Stimulated activated CD4-positive, alpha-beta T cell treated with anti-CD3 and anti-CD28 coated beads, TNF-alpha, amount 100 ng/mL, for 1 hour (primary cell): ENCODE measurements at regions not wholly inside any gene's neighbourhood (a gene's known extent, or its start where the extent isn't known, plus 50 kb on each side); places are given as distances from the start of the nearest gene placed in this dataset.

ENCODE experiments used
- DNase-seq, 3 donors: peaks; one replicate each; pipeline ENCODE4 v3.0.0-alpha.2; 2020; ENCODE audit warnings: low read depth in 3 of 3, low spot score in 1 of 3

DNA sequence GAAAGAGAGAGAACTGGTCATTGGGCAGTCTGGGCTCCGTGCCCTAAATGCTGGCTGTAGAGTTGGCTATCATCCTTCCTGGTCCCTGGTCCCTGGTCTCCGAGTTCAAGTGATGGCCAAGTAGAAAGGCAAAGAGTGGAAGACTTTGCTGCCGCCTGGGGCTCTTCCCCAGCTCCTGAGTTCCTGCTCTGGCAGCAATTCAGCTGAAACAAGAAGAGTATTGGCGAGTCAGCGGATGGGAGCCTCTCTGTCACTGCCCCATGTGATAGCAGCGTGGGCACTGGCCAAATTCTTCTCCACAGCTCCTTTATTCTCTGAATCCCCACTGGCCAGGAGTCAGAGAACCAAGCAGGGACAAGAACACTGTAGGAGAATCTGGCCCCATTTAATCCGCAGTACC is 351.0 kb upstream of the POU3F3 start:
- DNase-seq, result no peak

DNA sequence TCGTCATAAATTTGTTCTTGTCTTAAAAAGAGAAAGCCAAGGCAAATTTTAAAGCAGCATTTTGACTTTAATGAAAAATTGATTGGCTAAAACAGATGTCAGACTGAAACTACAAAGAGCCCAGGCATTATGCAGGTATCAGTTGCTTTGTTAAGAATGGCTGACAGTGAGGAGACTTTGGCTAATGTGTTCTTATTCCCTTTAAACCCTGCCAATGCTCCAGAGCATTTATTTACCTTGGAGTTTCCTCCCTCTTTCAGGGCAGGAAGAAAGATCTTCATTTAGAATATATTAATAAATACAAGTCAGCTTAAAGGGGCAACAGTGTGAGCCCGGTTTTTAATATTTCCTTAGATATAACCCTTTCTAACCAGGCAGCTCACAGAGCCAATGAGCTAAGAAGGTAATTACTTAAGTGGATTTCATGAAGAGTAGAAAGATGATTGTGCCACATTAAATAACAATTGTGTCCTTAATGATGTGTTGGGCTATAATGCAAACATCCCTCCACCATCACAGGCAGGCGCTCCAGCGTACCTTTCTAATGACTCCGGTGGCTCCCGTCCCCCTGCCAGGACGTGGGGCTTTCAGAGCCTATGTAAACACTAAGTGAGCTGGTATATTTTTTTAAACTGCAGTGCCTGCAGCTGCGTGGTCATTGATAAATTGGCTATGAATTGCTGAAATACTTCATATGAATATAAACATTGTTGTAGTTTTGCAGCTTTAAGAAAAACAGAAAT is 349.4 kb upstream of the POU3F3 start:
- no peak for DNase-seq

- DNase-seq, result no peak
Measured at GRCh38 chr2:104518256-104518655, 335.7 kb upstream of the POU3F3 start.

GRCh38 chr2:104521247-104521646 is 332.7 kb upstream of the POU3F3 start:
- no peak for DNase-seq

DNA sequence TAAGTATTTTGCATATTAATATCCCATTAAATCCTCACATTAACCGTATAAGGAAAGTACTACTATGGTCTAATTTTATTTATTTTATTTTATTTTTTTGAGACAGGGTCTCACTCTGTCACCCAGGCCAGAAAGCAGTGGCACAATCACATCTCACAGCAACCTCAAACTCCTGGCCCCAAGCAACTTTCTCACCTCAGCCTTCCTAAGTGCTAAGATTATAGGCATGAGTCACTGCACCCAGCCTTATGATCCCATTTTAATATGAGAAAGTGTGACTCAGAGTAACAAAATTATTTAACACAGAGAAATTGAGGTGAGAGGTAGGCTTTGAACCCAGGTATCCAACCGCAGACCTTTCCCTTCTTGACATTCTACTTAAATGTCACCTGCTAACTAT is 330.0 kb upstream of the POU3F3 start:
- DNase-seq, result no peak

DNA sequence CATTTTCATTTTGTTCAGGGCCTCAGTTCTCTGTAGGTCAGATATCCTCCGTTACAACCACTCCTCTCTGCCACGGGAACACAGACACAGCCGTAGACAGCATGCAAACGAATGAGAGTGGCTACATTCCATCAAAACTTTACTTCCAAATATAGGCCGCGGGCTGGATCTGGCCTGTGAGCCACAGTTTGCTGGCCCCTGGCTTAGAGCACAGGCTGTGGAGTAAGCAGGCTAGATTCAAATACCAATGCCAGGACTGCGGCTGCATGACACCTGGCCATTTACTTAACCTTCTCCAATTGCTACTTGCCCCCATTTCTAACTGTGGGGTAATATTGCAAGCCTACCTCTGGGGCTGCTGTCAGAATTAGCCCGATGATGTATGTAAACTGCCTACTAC is 325.8 kb upstream of the POU3F3 start:
- DNase-seq, result no peak

DNA sequence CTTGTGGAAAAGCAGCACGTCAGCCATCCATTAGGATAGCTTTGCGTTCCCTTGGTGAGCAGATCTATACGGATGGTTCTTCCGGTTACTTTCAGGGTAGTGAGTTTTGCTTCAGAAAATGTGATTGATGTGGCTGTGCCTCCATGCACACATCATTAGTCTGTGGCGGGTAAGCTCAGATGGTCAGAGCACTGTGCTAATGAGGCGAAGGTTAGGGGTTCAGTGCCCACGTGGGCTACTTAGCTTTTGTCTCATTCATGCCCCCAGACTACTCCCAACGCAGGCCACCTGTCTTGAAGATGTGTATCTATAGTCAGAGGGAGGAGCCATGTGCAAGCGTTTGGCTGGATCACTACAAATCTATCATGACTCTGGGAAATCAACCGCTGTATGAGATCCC is 322.8 kb upstream of the POU3F3 start:
- DNase-seq, result no peak

- DNase-seq, result no peak
Measured at GRCh38 chr2:104537116-104537515, 316.8 kb upstream of the POU3F3 start.

GRCh38 chr2:104538077-104538476 is 315.8 kb upstream of the POU3F3 start:
- no peak for DNase-seq

DNA sequence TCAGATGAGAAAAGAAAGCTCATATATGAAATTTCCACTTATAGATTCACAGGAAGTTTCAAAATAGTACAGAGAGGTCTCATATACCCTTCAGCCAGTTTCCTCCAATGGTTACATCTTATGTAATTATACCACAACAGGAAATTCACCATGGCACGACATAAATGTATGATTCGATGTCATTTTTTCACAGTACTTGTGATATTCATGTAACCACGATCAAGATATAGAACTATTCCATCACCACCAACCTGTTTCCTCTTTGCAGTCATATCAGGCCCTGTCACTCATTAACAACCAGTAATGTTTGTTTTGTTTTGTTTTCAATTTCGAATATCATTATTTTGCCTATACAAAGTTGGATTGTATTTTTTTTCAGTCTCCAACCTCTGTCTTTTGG is 314.3 kb upstream of the POU3F3 start:
- no peak for DNase-seq

GRCh38 chr2:104545055-104545454 is 308.9 kb upstream of the POU3F3 start:
- DNase-seq, result no peak

GRCh38 chr2:104546537-104546936 is 307.4 kb upstream of the POU3F3 start:
- no peak for DNase-seq

GRCh38 chr2:104547221-104547620 is 306.7 kb upstream of the POU3F3 start:
- DNase-seq, result no peak

GRCh38 chr2:104561251-104561650 is 292.7 kb upstream of the POU3F3 start:
- no peak for DNase-seq

DNA sequence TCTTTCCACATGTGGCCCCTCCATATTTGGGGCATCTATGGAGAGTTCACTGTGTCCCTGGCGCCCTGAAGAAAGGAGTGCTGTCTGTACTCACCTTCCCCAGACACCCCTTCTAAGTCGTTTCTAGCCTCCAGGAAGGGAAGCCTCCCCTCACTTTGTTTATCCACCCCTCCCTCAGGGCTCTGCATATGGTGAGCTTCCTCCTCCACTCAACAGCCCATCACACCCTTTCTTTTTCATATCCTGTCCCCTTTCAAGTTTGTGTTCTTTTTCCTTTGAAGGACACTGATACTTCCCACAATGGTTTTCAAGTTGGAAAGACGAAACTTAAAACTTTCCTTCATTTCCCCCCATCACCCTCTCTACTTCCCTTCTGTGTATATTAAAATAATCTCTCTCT is 291.4 kb upstream of the POU3F3 start:
- DNase-seq, result no peak

DNA sequence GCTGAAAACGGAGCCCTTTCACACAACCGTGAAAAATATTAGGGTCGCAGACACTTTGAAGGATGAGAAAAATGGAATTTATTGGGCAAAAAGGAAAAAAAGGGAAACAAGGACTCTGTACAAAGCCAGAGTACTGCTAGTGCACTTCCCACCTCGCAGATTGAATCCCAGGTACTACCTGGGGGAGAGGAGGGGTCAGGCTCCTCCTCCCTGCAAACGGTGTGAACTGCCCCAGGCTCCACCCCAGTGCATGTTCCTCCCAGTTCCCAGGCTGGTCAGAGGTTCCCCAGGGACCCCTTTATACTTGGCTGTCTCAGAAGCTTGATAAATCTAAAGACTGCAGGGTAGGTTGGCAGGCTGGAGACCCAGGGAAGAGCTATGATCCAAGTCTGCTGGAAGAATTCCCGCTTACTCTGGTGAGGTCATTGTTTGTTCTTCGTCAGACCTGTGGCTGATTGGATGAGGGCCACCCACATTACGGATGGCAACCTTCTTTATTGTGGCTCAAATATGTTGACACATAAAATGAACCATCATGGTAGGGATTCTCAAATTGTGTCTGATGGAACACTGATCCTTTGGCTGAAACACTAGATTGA is 290.4 kb upstream of the POU3F3 start:
- no peak for DNase-seq

GRCh38 chr2:104568247-104568646 is 285.7 kb upstream of the POU3F3 start:
- DNase-seq, result no peak

- DNase-seq, result no peak
Measured at GRCh38 chr2:104570259-104570658, 283.7 kb upstream of the POU3F3 start.

DNA sequence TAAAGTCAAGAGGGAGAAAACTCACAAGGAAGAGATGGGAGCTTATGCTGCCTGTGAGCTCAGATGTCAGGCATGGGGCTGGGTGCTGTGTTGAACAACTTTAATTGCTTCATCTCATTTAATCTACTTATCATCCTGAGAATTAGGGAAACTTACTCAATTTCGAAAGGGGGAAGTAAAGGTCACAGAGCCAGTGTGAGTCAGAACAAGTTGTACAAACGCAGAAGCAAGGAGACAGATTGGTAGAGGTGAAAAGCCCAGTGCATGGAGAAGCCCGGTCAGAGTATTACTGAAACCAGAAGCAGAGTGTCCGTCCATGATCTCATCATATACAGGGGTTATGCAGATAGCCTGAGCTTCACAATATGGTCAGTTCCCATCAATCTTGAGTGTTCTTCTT is 281.1 kb upstream of the POU3F3 start:
- DNase-seq, result no peak

- DNase-seq, result no peak
Measured at GRCh38 chr2:104574367-104574766, 279.5 kb upstream of the POU3F3 start.

DNA sequence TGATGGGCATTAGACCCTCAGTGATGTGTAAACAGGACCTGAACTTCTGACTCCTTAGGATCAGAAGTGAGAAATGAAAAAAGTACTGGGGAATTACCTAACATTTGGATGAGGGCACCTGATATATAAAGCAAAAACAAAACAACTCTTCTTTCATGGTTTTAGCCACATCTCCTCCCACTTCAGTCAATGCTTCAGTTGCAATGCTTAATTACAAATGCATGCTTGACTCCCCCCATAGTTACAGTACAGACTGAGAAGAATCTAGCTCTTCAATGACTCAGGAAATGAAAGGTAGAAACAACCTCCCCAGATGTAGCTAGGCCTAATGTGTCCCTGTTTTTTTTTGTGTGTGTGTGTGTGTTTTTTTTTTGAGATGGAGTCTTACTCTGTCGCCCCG is 276.8 kb upstream of the POU3F3 start:
- no peak for DNase-seq

- DNase-seq, result no peak
Measured at GRCh38 chr2:104582471-104582870, 271.4 kb upstream of the POU3F3 start.

- no peak for DNase-seq
Measured at GRCh38 chr2:104583811-104584210, 270.1 kb upstream of the POU3F3 start.
